Sigmoid colon (tissue), 6 donors: ENCODE measurements at regions not wholly inside any gene's neighbourhood (a gene's known extent, or its start where the extent isn't known, plus 50 kb on each side); places are given as distances from the start of the nearest gene placed in this dataset.

ENCODE experiments used
- DNase-seq: peaks from one replicate; pipeline ENCODE4 v3.0.0-alpha.2; 2019
- H3K27ac ChIP-seq, 4 donors: fragments of 200-600 bp; sonication (generic); one replicate each; pipeline ENCODE4 v1.5.1; 2016 to 2019; ENCODE audit warnings: mild to moderate bottlenecking in 1 of 4
- H3K27me3 ChIP-seq, 3 donors: fragments of 200-600 bp; sonication (generic); one replicate each; pipeline ENCODE4 v1.5.1; 2019; ENCODE audit warnings: mild to moderate bottlenecking in 1 of 3
- H3K36me3 ChIP-seq, 4 donors: fragments of 200-600 bp; sonication (generic); one replicate each; pipeline ENCODE4 v1.5.1; 2016 to 2019
- H3K4me1 ChIP-seq, 4 donors: fragments of 200-600 bp; sonication (generic); one replicate each; pipeline ENCODE4 v1.5.1; 2017 to 2019
- H3K4me3 ChIP-seq, 4 donors: fragments of 200-600 bp; sonication (generic); one replicate each; pipeline ENCODE4 v1.5.1; 2017 to 2019; ENCODE audit warnings: mild to moderate bottlenecking in 2 of 4, moderate library complexity in 1 of 4
- H3K9me3 ChIP-seq, 4 donors: fragments of 200-600 bp in 3 of 4; sonication (generic) in 3 of 4; one replicate each; pipeline versions ENCODE4 v1.5.1 to v1.6.1; 2013 to 2019
- EP300 ChIP-seq, 4 donors: sonication (generic); formaldehyde crosslinking; IDR thresholded peaks; one replicate each; pipeline ENCODE4 v1.6.1; 2017; ENCODE audit warnings: antibody characterized with exemption in 4 of 4
- POLR2A ChIP-seq, 2 donors: fragments of 450-650 bp; IDR thresholded peaks; one replicate each; pipeline ENCODE4 v1.6.1; 2016; ENCODE audit warnings: antibody characterized with exemption in 2 of 2, mild to moderate bottlenecking in 2 of 2, moderate library complexity in 2 of 2
- POLR2AphosphoS5 ChIP-seq, 4 donors: sonication (generic); formaldehyde crosslinking; IDR thresholded peaks; one replicate each; pipeline ENCODE4 v1.6.1; 2017; ENCODE audit warnings: antibody characterized with exemption in 4 of 4
- WGBS, 2 donors: extraction: QIAGEN DNeasy Blood & Tissue Kit; methylation state at CpG; one replicate each; pipeline ENCODE4 v1.1.7; 2013; 5-methylcytosine and 5-hydroxymethylcytosine counted together
- intact Hi-C: fragments of 100-400 bp; cut with DNase I; formaldehyde crosslinking; loops from one replicate; pipeline ENCODE4 v1.15.1; 2023
- TF ChIP-seq, protein P1 (sequence below), 4 experiments: fragments of 450-650 bp in 3 of 4; fragments of 200-600 bp in 1 of 4; IDR thresholded peaks; one replicate each; pipeline ENCODE4 v1.5.1; 2016 to 2019; ENCODE audit warnings: antibody characterized with exemption in 4 of 4, mild to moderate bottlenecking in 3 of 4, moderate library complexity in 2 of 4
- donor health status: healthy with polysubstance abuse.
- donor health status: healthy.

- Histone ChIP-seq H3K36me3 (no peaks in the 10 kb centered on the region), H3K9me3 (no peaks in the 10 kb centered on the region), H3K4me1 (no peaks in the 10 kb centered on the region), H3K27ac (no peak overlapping the region), H3K4me3 (no peak overlapping the region), H3K27me3 (no peaks in the 10 kb centered on the region)
- DNase-seq: no peak
- TF ChIP-seq, protein P1, sequence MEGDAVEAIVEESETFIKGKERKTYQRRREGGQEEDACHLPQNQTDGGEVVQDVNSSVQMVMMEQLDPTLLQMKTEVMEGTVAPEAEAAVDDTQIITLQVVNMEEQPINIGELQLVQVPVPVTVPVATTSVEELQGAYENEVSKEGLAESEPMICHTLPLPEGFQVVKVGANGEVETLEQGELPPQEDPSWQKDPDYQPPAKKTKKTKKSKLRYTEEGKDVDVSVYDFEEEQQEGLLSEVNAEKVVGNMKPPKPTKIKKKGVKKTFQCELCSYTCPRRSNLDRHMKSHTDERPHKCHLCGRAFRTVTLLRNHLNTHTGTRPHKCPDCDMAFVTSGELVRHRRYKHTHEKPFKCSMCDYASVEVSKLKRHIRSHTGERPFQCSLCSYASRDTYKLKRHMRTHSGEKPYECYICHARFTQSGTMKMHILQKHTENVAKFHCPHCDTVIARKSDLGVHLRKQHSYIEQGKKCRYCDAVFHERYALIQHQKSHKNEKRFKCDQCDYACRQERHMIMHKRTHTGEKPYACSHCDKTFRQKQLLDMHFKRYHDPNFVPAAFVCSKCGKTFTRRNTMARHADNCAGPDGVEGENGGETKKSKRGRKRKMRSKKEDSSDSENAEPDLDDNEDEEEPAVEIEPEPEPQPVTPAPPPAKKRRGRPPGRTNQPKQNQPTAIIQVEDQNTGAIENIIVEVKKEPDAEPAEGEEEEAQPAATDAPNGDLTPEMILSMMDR (IDR thresholded peaks at IDR 0.05): no peak
- TF ChIP-seq EP300 (IDR thresholded peaks at IDR 0.05): no peak
- TF ChIP-seq POLR2A (IDR thresholded peaks at IDR 0.05): no peak
- TF ChIP-seq POLR2AphosphoS5 (IDR thresholded peaks at IDR 0.05): no peak
- intact Hi-C loops: no loop called here
- WGBS, 2 donors: 90 to 97% methylated on average over 3 of the region's 3 CpGs
Measured at GRCh38 chr4:151894246-151894645, 133.4 kb upstream of the GATB start.

DNA sequence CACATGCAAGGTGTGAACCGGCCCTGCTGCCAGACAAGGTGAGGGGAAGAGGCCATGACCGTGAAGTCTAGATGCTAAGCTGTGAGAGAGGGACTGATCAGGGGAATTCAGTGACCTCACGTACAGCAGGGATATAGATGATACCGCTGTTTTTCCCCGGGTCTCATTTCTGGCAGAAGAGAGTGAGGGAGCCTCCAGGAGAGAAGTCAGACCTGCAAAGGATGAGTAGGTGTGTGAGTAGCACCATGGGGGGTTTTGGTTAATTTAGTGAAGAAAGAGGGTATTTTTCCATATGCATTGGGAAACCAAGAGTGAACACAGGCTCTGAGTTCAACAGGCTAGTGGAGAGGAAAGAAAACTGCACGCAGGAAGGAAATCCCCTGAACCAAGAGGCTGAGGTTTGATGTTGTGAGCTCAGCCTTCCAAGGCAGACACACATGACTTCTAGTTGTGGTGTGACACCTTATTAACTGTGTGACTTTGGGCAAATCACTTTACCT is 127.6 kb upstream of the GATB start:
- intact Hi-C loops: no loop called here
- Histone ChIP-seq H3K27ac (no peak overlapping the region), H3K36me3 (no peaks in the 10 kb centered on the region), H3K27me3 (no peaks in the 10 kb centered on the region), H3K4me1 (peaks cover 0 to 9% (median 3%) of the 10 kb centered on the region in 4 donors), H3K9me3 (no peaks in the 10 kb centered on the region), H3K4me3 (no peak overlapping the region)
- DNase-seq: no peak
- TF ChIP-seq POLR2A (IDR thresholded peaks at IDR 0.05) (no peak), POLR2AphosphoS5 (IDR thresholded peaks at IDR 0.05) (no peak), EP300 (IDR thresholded peaks at IDR 0.05) (no peak)
- TF ChIP-seq, protein P1 (IDR thresholded peaks at IDR 0.05): no peak
- WGBS, 2 donors: 82 to 89% methylated on average over 6 of the region's 6 CpGs

- H3K27me3 ChIP-seq: no peaks in the 10 kb centered on the region
- H3K9me3 ChIP-seq: no peaks in the 10 kb centered on the region
- TF ChIP-seq POLR2AphosphoS5 (IDR thresholded peaks at IDR 0.05): no peak
- TF ChIP-seq, protein P1 (IDR thresholded peaks at IDR 0.05): no peak
- TF ChIP-seq POLR2A (IDR thresholded peaks at IDR 0.05): no peak
- TF ChIP-seq EP300 (IDR thresholded peaks at IDR 0.05): no peak
- peaks cover 0 to 9% (median 3%) of the 10 kb centered on the region in 4 donors for H3K4me1 ChIP-seq
- H3K4me3 ChIP-seq: no peak overlapping the region
- WGBS, 2 donors: 85 to 90% methylated on average over 3 of the region's 3 CpGs
- no peaks in the 10 kb centered on the region for H3K36me3 ChIP-seq
- DNase-seq: no peak
- intact Hi-C loops: no loop called here
- peak overlapping the region in 1 of 4 donors; percentile 19 for H3K27ac ChIP-seq
Measured at GRCh38 chr4:151887816-151888180, 127.0 kb upstream of the GATB start.

DNA sequence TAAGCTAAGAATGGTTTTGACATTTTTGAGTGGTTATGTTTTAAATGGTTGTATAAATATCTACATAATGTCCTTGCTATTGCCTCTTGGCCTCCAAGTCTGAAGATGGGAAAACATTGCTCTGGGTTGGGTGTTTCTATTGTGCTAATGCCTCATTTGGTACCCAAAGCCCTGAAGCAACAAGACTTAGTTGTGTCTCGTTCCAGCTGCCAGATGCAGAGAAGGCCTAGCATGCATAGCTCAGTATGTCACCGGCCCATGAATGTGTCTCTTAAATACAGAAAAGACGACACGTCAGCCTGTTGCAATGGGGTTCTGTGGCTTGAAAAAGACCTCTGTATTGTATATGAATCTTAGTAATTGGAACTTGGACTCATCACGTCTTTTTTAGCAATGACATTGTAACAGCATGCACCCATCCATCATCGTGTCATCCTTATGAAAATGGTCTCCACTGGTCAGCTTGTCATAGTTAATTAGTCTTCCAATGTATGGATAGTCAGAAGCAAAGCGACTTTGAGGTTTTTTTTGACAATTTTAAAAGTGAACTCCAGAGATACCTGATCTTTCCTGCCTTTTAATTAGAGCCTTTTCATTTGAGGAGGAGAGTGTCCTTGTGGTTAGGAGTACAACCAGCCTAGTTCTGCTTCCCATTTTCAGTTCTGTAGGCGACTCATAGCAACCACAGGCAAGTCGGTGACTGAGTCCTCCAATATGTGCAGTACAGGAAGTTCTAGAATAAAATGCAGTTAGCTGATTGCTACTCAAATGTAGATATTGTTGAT is 126.4 kb upstream of the GATB start:
- H3K36me3 ChIP-seq: no peaks in the 10 kb centered on the region
- DNase-seq: no peak
- intact Hi-C loops: no loop called here
- no peaks in the 10 kb centered on the region for H3K27me3 ChIP-seq
- H3K4me3 ChIP-seq: no peak overlapping the region
- TF ChIP-seq EP300 (IDR thresholded peaks at IDR 0.05) (no peak), POLR2A (IDR thresholded peaks at IDR 0.05) (no peak), POLR2AphosphoS5 (IDR thresholded peaks at IDR 0.05) (peak in 2 of 4 donors; percentile 11 to 26)
- TF ChIP-seq, protein P1 (IDR thresholded peaks at IDR 0.05): no peak
- H3K27ac ChIP-seq: peak overlapping the region in 1 of 4 donors; percentile 19
- peaks cover 0 to 9% (median 3%) of the 10 kb centered on the region in 4 donors for H3K4me1 ChIP-seq
- WGBS, 2 donors: 72 to 87% methylated on average over 9 of the region's 9 CpGs
- H3K9me3 ChIP-seq: no peaks in the 10 kb centered on the region
